ENCODE measurements at regions not wholly inside any gene's neighbourhood (a gene's known extent, or its start where the extent isn't known, plus 50 kb on each side); places are given as distances from the start of the nearest gene placed in this dataset.

GRCh38 chr2:240328526-240328925, 106.9 kb upstream of the GPC1 start (continued):
- TF ChIP-seq CREB1 (IDR thresholded peaks at IDR 0.05) = no peak
- no peak for TF ChIP-seq NRF1 (IDR thresholded peaks at IDR 0.05; ENCODE audit: low read depth, low read length)

Measured in H1 (cell line).